SK-N-SH treated with all-trans-retinoic acid at 6 μM for 48 hours (cell line): ENCODE measurements at regions not wholly inside any gene's neighbourhood (a gene's known extent, or its start where the extent isn't known, plus 50 kb on each side); places are given as distances from the start of the nearest gene placed in this dataset.

Experiments
- ATAC-seq: fragments of 200-7000 bp; cut with Tn5 transposase; 3 replicates; pipeline ENCODE4 v1.9.1; 2020; ENCODE audit warnings: mild to moderate bottlenecking, moderate library complexity
- ARNTL ChIP-seq: fragments of 450-650 bp; formaldehyde crosslinking; IDR thresholded peaks from 2 replicates; pipeline ENCODE4 v1.5.0; 2020; ENCODE audit warnings: low read depth, mild to moderate bottlenecking, moderate library complexity, borderline replicate concordance
- BACH2 ChIP-seq: fragments of 250-450 bp; sonication (Bioruptor Pico); IDR thresholded peaks from 2 replicates; pipeline ENCODE4 v1.9.0; 2021; ENCODE audit warnings: mild to moderate bottlenecking, borderline replicate concordance
- CSDC2 ChIP-seq: fragments of 250-450 bp; sonication (Bioruptor Pico); IDR thresholded peaks from 2 replicates; pipeline ENCODE4 v1.5.0; 2020; ENCODE audit warnings: mild to moderate bottlenecking, moderate library complexity
- ESRRG ChIP-seq: fragments of 250-450 bp; sonication (Bioruptor Pico); IDR thresholded peaks from 2 replicates; pipeline ENCODE4 v1.6.1; 2021; ENCODE audit warnings: mild to moderate bottlenecking
- GLIS3 ChIP-seq: fragments of 250-450 bp; sonication (Bioruptor Pico); IDR thresholded peaks from 2 replicates; pipeline ENCODE4 v1.5.0; 2020; ENCODE audit warnings: mild to moderate bottlenecking, moderate library complexity
- ISL1 ChIP-seq: fragments of 250-450 bp; sonication (Bioruptor Pico); IDR thresholded peaks from 2 replicates; pipeline ENCODE4 v2.1.2; 2022; ENCODE audit warnings: mild to moderate bottlenecking, moderate library complexity
- OSR1 ChIP-seq: fragments of 250-450 bp; sonication (Bioruptor Pico); IDR thresholded peaks from 2 replicates; pipeline ENCODE4 v1.8.0; 2022; ENCODE audit warnings: moderate library complexity, mild to moderate bottlenecking, inconsistent platforms
- PPARA ChIP-seq: fragments of 250-450 bp; sonication (Bioruptor Pico); IDR thresholded peaks from 2 replicates; pipeline ENCODE4 v1.5.0; 2020; ENCODE audit warnings: mild to moderate bottlenecking, borderline replicate concordance
- RARB ChIP-seq: fragments of 250-450 bp; sonication (Bioruptor Pico); IDR thresholded peaks from 2 replicates; pipeline ENCODE4 v1.8.0; 2021; ENCODE audit warnings: mild to moderate bottlenecking, moderate library complexity
- SNAI2 ChIP-seq: fragments of 250-450 bp; sonication (Bioruptor Pico); IDR thresholded peaks from 2 replicates; pipeline ENCODE4 v1.5.0; 2020; ENCODE audit warnings: mild to moderate bottlenecking, moderate library complexity
- TCF4 ChIP-seq: fragments of 250-450 bp; sonication (Bioruptor Pico); IDR thresholded peaks from 2 replicates; pipeline ENCODE4 v1.8.0; 2021; ENCODE audit warnings: mild to moderate bottlenecking, moderate library complexity, borderline replicate concordance
- TOX ChIP-seq: fragments of 250-450 bp; sonication (Bioruptor Pico); IDR thresholded peaks from 2 replicates; pipeline ENCODE4 v1.8.0; 2021; ENCODE audit warnings: mild to moderate bottlenecking, moderate library complexity, borderline replicate concordance
- ZC3H10 ChIP-seq: fragments of 250-450 bp; sonication (Bioruptor Pico); IDR thresholded peaks from 2 replicates; pipeline ENCODE4 v1.5.1; 2021; ENCODE audit warnings: mild to moderate bottlenecking, moderate library complexity
- ZFP3 ChIP-seq: fragments of 250-450 bp; sonication (Bioruptor Pico); IDR thresholded peaks from 2 replicates; pipeline ENCODE4 v1.5.0; 2020; ENCODE audit warnings: mild to moderate bottlenecking, moderate library complexity
- ZFP30 ChIP-seq: fragments of 450-650 bp; formaldehyde crosslinking; IDR thresholded peaks from 2 replicates; pipeline ENCODE4 v1.5.0; 2022; ENCODE audit warnings: mild to moderate bottlenecking, moderate library complexity
- ZNF565 ChIP-seq: fragments of 450-650 bp; formaldehyde crosslinking; conservative IDR thresholded peaks from 2 replicates; pipeline ENCODE4 v1.5.0; 2020; ENCODE audit warnings: low read depth, mild to moderate bottlenecking, moderate library complexity
- ZNF70 ChIP-seq: fragments of 450-650 bp; formaldehyde crosslinking; IDR thresholded peaks from 2 replicates; pipeline ENCODE4 v1.5.0; 2020; ENCODE audit warnings: mild to moderate bottlenecking, moderate library complexity
- ZNF8 ChIP-seq: fragments of 450-650 bp; formaldehyde crosslinking; IDR thresholded peaks from 2 replicates; pipeline ENCODE4 v1.5.0; 2020; ENCODE audit warnings: mild to moderate bottlenecking, moderate library complexity
- TF ChIP-seq, protein P1 (sequence below): fragments of 250-450 bp; sonication (Bioruptor Pico); IDR thresholded peaks from 2 replicates; pipeline ENCODE4 v1.5.1; 2020; ENCODE audit warnings: low read depth, mild to moderate bottlenecking, moderate library complexity
- TF ChIP-seq, protein P2 (sequence below): fragments of 250-450 bp; sonication (Bioruptor Pico); IDR thresholded peaks from 2 replicates; pipeline ENCODE4 v1.8.0; 2021; ENCODE audit warnings: low read depth, mild to moderate bottlenecking, moderate library complexity, borderline replicate concordance
- TF ChIP-seq, protein P3 (sequence below): fragments of 250-450 bp; sonication (Bioruptor Pico); IDR thresholded peaks from 2 replicates; pipeline ENCODE4 v1.5.0; 2020; ENCODE audit warnings: mild to moderate bottlenecking, moderate library complexity
- TF ChIP-seq, protein P4 (sequence below): fragments of 250-450 bp; sonication (Bioruptor Pico); IDR thresholded peaks from 2 replicates; pipeline ENCODE4 v1.8.0; 2020; ENCODE audit warnings: mild to moderate bottlenecking, moderate library complexity, borderline replicate concordance
- TF ChIP-seq, protein P5 (sequence below): fragments of 250-450 bp; sonication (Bioruptor Pico); IDR thresholded peaks from 2 replicates; pipeline ENCODE4 v1.5.1; 2021; ENCODE audit warnings: mild to moderate bottlenecking, moderate library complexity

DNA sequence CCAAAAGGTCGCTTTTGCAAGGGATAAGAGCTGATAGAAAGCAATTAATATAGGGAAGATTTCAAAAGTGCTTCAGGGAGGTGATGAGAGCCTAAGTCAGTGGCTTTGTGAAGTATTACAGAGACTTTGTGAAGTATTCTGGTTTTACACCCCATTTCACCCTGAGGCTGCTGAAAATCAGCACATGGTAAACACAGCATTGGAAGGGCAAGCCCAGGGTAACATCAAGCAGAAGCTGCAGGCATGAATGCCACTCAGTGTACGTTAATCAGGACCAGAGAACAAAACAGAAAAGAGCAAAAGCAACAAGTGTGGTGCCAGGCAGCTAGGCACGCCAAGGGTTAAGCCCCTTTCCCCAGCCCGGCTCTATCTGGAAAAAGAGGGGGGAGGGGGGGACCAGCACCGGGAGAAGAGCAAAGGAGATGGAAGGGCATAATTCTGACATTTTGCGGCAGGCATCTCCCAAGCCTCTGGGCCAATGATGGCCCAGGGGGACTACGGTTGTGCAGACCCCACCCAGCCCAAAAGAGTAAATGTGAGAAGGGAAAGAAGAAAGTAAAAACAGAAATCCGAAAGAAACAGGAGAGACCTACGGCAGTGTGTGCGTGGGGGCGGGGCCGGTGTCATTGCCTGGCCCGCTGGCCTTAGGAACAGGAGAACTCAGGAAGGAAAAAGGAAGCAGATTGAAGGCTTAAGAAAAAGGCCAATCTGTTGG, 58.9 kb downstream of the DHRS2 start:
- TF ChIP-seq CSDC2 (CRISPR knock-in tag) (no peak), TOX (CRISPR knock-in tag) (no peak), SNAI2 (no peak), ZC3H10 (CRISPR knock-in tag) (no peak), ISL1 (CRISPR knock-in tag) (no peak), OSR1 (CRISPR knock-in tag) (no peak), BACH2 (no peak), ESRRG (CRISPR knock-in tag) (no peak), ZNF70 (CRISPR knock-in tag) (no peak), GLIS3 (no peak), ZFP3 (CRISPR knock-in tag) (no peak), ZNF8 (no peak), ZFP30 (CRISPR knock-in tag) (no peak), RARB (CRISPR knock-in tag) (no peak), TCF4 (CRISPR knock-in tag) (no peak)
- TF ChIP-seq, protein P1, sequence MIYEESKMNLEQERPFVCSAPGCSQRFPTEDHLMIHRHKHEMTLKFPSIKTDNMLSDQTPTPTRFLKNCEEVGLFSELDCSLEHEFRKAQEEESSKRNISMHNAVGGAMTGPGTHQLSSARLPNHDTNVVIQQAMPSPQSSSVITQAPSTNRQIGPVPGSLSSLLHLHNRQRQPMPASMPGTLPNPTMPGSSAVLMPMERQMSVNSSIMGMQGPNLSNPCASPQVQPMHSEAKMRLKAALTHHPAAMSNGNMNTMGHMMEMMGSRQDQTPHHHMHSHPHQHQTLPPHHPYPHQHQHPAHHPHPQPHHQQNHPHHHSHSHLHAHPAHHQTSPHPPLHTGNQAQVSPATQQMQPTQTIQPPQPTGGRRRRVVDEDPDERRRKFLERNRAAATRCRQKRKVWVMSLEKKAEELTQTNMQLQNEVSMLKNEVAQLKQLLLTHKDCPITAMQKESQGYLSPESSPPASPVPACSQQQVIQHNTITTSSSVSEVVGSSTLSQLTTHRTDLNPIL: no peak
- TF ChIP-seq, protein P2, sequence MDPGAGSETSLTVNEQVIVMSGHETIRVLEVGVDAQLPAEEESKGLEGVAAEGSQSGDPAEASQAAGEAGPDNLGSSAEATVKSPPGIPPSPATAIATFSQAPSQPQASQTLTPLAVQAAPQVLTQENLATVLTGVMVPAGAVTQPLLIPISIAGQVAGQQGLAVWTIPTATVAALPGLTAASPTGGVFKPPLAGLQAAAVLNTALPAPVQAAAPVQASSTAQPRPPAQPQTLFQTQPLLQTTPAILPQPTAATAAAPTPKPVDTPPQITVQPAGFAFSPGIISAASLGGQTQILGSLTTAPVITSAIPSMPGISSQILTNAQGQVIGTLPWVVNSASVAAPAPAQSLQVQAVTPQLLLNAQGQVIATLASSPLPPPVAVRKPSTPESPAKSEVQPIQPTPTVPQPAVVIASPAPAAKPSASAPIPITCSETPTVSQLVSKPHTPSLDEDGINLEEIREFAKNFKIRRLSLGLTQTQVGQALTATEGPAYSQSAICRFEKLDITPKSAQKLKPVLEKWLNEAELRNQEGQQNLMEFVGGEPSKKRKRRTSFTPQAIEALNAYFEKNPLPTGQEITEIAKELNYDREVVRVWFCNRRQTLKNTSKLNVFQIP (CRISPR knock-in tag): no peak
- TF ChIP-seq, protein P3, sequence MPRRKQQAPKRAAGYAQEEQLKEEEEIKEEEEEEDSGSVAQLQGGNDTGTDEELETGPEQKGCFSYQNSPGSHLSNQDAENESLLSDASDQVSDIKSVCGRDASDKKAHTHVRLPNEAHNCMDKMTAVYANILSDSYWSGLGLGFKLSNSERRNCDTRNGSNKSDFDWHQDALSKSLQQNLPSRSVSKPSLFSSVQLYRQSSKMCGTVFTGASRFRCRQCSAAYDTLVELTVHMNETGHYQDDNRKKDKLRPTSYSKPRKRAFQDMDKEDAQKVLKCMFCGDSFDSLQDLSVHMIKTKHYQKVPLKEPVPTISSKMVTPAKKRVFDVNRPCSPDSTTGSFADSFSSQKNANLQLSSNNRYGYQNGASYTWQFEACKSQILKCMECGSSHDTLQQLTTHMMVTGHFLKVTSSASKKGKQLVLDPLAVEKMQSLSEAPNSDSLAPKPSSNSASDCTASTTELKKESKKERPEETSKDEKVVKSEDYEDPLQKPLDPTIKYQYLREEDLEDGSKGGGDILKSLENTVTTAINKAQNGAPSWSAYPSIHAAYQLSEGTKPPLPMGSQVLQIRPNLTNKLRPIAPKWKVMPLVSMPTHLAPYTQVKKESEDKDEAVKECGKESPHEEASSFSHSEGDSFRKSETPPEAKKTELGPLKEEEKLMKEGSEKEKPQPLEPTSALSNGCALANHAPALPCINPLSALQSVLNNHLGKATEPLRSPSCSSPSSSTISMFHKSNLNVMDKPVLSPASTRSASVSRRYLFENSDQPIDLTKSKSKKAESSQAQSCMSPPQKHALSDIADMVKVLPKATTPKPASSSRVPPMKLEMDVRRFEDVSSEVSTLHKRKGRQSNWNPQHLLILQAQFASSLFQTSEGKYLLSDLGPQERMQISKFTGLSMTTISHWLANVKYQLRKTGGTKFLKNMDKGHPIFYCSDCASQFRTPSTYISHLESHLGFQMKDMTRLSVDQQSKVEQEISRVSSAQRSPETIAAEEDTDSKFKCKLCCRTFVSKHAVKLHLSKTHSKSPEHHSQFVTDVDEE (CRISPR knock-in tag): no peak
- TF ChIP-seq, protein P4, sequence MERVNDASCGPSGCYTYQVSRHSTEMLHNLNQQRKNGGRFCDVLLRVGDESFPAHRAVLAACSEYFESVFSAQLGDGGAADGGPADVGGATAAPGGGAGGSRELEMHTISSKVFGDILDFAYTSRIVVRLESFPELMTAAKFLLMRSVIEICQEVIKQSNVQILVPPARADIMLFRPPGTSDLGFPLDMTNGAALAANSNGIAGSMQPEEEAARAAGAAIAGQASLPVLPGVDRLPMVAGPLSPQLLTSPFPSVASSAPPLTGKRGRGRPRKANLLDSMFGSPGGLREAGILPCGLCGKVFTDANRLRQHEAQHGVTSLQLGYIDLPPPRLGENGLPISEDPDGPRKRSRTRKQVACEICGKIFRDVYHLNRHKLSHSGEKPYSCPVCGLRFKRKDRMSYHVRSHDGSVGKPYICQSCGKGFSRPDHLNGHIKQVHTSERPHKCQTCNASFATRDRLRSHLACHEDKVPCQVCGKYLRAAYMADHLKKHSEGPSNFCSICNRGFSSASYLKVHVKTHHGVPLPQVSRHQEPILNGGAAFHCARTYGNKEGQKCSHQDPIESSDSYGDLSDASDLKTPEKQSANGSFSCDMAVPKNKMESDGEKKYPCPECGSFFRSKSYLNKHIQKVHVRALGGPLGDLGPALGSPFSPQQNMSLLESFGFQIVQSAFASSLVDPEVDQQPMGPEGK: no peak
- TF ChIP-seq, protein P5, sequence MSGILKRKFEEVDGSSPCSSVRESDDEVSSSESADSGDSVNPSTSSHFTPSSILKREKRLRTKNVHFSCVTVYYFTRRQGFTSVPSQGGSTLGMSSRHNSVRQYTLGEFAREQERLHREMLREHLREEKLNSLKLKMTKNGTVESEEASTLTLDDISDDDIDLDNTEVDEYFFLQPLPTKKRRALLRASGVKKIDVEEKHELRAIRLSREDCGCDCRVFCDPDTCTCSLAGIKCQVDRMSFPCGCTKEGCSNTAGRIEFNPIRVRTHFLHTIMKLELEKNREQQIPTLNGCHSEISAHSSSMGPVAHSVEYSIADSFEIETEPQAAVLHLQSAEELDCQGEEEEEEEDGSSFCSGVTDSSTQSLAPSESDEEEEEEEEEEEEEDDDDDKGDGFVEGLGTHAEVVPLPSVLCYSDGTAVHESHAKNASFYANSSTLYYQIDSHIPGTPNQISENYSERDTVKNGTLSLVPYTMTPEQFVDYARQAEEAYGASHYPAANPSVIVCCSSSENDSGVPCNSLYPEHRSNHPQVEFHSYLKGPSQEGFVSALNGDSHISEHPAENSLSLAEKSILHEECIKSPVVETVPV (CRISPR knock-in tag): no peak
- TF ChIP-seq, all 23 proteins: peak for 0
- no peak for ATAC-seq

DNA sequence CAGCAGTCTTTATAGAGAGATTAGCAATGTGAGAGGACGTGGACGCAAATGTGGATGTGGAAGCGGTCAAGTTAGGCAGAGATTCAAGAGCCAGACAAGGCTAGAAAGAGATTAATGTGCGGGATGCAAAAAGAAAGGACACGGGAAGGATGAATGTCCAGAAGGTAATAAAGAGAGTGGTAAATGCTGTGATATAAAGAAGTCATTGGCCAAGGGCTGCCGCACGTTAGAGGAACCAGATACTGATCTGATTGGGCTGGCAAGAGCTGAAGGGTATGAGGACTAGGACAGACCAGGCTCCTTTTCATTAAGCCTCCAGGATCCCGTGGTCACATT, 59.5 kb downstream of the DHRS2 start:
- ATAC-seq: no peak
- TF ChIP-seq ZFP30 (CRISPR knock-in tag) (no peak), TOX (CRISPR knock-in tag) (no peak), PPARA (no peak), ZFP3 (CRISPR knock-in tag) (no peak), GLIS3 (no peak), ZNF8 (no peak), SNAI2 (no peak), ZNF565 (CRISPR knock-in tag) (no peak), ARNTL (no peak), ZC3H10 (CRISPR knock-in tag) (no peak), TCF4 (CRISPR knock-in tag) (no peak), ESRRG (CRISPR knock-in tag) (no peak), ISL1 (CRISPR knock-in tag) (no peak), RARB (CRISPR knock-in tag) (no peak)
- TF ChIP-seq, protein P5 (CRISPR knock-in tag): no peak
- TF ChIP-seq, protein P4: no peak
- TF ChIP-seq, all 23 proteins: peak for 0
